GM21737 (cell line): ENCODE measurements at regions not wholly inside any gene's neighbourhood (a gene's known extent, or its start where the extent isn't known, plus 50 kb on each side); places are given as distances from the start of the nearest gene placed in this dataset.
"Not testable (repeated sequence)": the region's sequence is repeated elsewhere in the genome, so short reads cannot be mapped to it uniquely, and the experiment has no call there.

ENCODE experiments used
- ATAC-seq: cut with Tn5 transposase; IDR thresholded peaks from one replicate; pipeline ENCODE4 v1.9.1; 2021; ENCODE audit warnings: mild to moderate bottlenecking, moderate library complexity; ENCODE audit not compliant: unreplicated experiment

GRCh38 chr7:9031386-9031785, 598.0 kb downstream of the NXPH1 start:
- ATAC-seq = no peak

- ATAC-seq = no peak
These were observed 602.7 kb downstream of the NXPH1 start for GRCh38 chr7:9036080-9036479.

GRCh38 chr7:9071160-9071762, 637.9 kb downstream of the NXPH1 start:
- ATAC-seq = no peak

GRCh38 chr7:9075774-9076173, 642.4 kb downstream of the NXPH1 start:
- not testable (repeated sequence) for ATAC-seq

GRCh38 chr7:9082203-9082602, 648.8 kb downstream of the NXPH1 start:
- ATAC-seq = no peak

- ATAC-seq = no peak
These were observed 650.4 kb downstream of the NXPH1 start for GRCh38 chr7:9083837-9084236.

GRCh38 chr7:9091282-9091681, 657.9 kb downstream of the NXPH1 start:
- no peak for ATAC-seq

- ATAC-seq = no peak
These were observed 664.2 kb downstream of the NXPH1 start for GRCh38 chr7:9097565-9098060.

- ATAC-seq = no peak
These were observed 666.9 kb downstream of the NXPH1 start for GRCh38 chr7:9100289-9100688.

GRCh38 chr7:9102846-9103245, 669.4 kb downstream of the NXPH1 start:
- ATAC-seq = no peak

GRCh38 chr7:9106747-9107146, 673.3 kb downstream of the NXPH1 start:
- ATAC-seq = no peak

GRCh38 chr7:9120331-9120730, 686.9 kb downstream of the NXPH1 start:
- ATAC-seq = no peak

GRCh38 chr7:9124320-9124719, 690.9 kb downstream of the NXPH1 start:
- ATAC-seq = no peak

GRCh38 chr7:9125246-9125645, 691.8 kb downstream of the NXPH1 start:
- no peak for ATAC-seq

- no peak for ATAC-seq
These were observed 694.5 kb downstream of the NXPH1 start for GRCh38 chr7:9127901-9128300.

GRCh38 chr7:9148687-9149086, 715.3 kb downstream of the NXPH1 start:
- no peak for ATAC-seq

- ATAC-seq = no peak
These were observed 716.2 kb downstream of the NXPH1 start for GRCh38 chr7:9149499-9150082.

- not testable (repeated sequence) for ATAC-seq
These were observed 730.3 kb downstream of the NXPH1 start for GRCh38 chr7:9163691-9164090.

GRCh38 chr7:9175871-9176270, 742.5 kb downstream of the NXPH1 start:
- no peak for ATAC-seq

GRCh38 chr7:9181356-9181755, 747.9 kb downstream of the NXPH1 start:
- no peak for ATAC-seq

GRCh38 chr7:9186730-9187129, 753.3 kb downstream of the NXPH1 start:
- ATAC-seq = no peak

- ATAC-seq = no peak
These were observed 756.3 kb downstream of the NXPH1 start for GRCh38 chr7:9189703-9190102.

- no peak for ATAC-seq
These were observed 759.6 kb downstream of the NXPH1 start for GRCh38 chr7:9192969-9193368.
